D721Med (cell line): ENCODE measurements at regions not wholly inside any gene's neighbourhood (a gene's known extent, or its start where the extent isn't known, plus 50 kb on each side); places are given as distances from the start of the nearest gene placed in this dataset.

Experiments
- DNase-seq: peaks from one replicate; pipeline ENCODE4 v3.0.0; 2011; ENCODE audit warnings: low spot score; ENCODE audit not compliant: insufficient read length
- FAIRE-seq: peaks from 2 replicates; lab custom pipeline; 2011; peaks lifted over from hg19 to GRCh38; lab: Jason Lieb, UNC
- CTCF ChIP-seq: IDR thresholded peaks from 2 replicates; pipeline ENCODE4 v1.5.1; 2012; ENCODE audit warnings: mild to moderate bottlenecking, control low read depth; ENCODE audit not compliant: insufficient read depth; ENCODE audit errors: missing control alignments

- no peak for DNase-seq
- FAIRE-seq: no peak
- no peak for TF ChIP-seq CTCF
Observed at GRCh38 chr12:19971361-19972280, 396.7 kb upstream of the PDE3A start.

GRCh38 chr12:19972325-19973288 lies 395.7 kb upstream of the PDE3A start:
- TF ChIP-seq CTCF: no peak
- DNase-seq (no peak), FAIRE-seq (no peak)

GRCh38 chr12:19978193-19978592 lies 390.1 kb upstream of the PDE3A start:
- FAIRE-seq (no peak), DNase-seq (no peak)
- TF ChIP-seq CTCF: no peak

- FAIRE-seq: no peak
- no peak for TF ChIP-seq CTCF
- no peak for DNase-seq
Observed at GRCh38 chr12:19979584-19979983, 388.8 kb upstream of the PDE3A start.

- FAIRE-seq (no peak), DNase-seq (no peak)
- no peak for TF ChIP-seq CTCF
Observed at GRCh38 chr12:19981944-19982343, 386.4 kb upstream of the PDE3A start.

GRCh38 chr12:19988001-19988400 lies 380.3 kb upstream of the PDE3A start:
- DNase-seq (no peak), FAIRE-seq (no peak)
- TF ChIP-seq CTCF: no peak
